ENCODE measurements at regions not wholly inside any gene's neighbourhood (a gene's known extent, or its start where the extent isn't known, plus 50 kb on each side); places are given as distances from the start of the nearest gene placed in this dataset.

GRCh38 chr10:78623578-78624215 is 445.1 kb upstream of the ZMIZ1 start:
- no peak for TF ChIP-seq POLR2AphosphoS5 (IDR thresholded peaks at IDR 0.05; ENCODE audit: low read depth, low read length)
- no peak for TF ChIP-seq REST (IDR thresholded peaks at IDR 0.05; ENCODE audit: insufficient read depth in 1 of 2, low read depth in 2 of 2, low read length in 2 of 2)
- no peak for TF ChIP-seq TAF1 (IDR thresholded peaks at IDR 0.05; ENCODE audit: borderline replicate concordance, insufficient read depth, low read length)
- TF ChIP-seq SIN3A (IDR thresholded peaks at IDR 0.05; ENCODE audit: borderline replicate concordance, insufficient read depth, low read length) = no peak
- no peak for TF ChIP-seq FOXP2 (optimal IDR thresholded peaks at IDR 0.05; ENCODE audit: borderline replicate concordance, extremely low read depth, extremely low read length, insufficient read depth)

GRCh38 chr10:78624791-78625190 is 444.0 kb upstream of the ZMIZ1 start:
- TF ChIP-seq POLR2AphosphoS5 (IDR thresholded peaks at IDR 0.05; ENCODE audit: low read depth, low read length) (no peak), REST (IDR thresholded peaks at IDR 0.05; ENCODE audit: insufficient read depth in 1 of 2, low read depth in 2 of 2, low read length in 2 of 2) (no peak), SIN3A (IDR thresholded peaks at IDR 0.05; ENCODE audit: borderline replicate concordance, insufficient read depth, low read length) (no peak), FOXP2 (optimal IDR thresholded peaks at IDR 0.05; ENCODE audit: borderline replicate concordance, extremely low read depth, extremely low read length, insufficient read depth) (no peak), TAF1 (IDR thresholded peaks at IDR 0.05; ENCODE audit: borderline replicate concordance, insufficient read depth, low read length) (no peak)

- TF ChIP-seq REST (IDR thresholded peaks at IDR 0.05; ENCODE audit: insufficient read depth in 1 of 2, low read depth in 2 of 2, low read length in 2 of 2) = no peak
Measured at GRCh38 chr10:78626471-78626870, 442.3 kb upstream of the ZMIZ1 start.

GRCh38 chr10:78627254-78627795 is 441.4 kb upstream of the ZMIZ1 start:
- no peak for TF ChIP-seq FOXP2 (optimal IDR thresholded peaks at IDR 0.05; ENCODE audit: borderline replicate concordance, extremely low read depth, extremely low read length, insufficient read depth)
- TF ChIP-seq REST (IDR thresholded peaks at IDR 0.05; ENCODE audit: insufficient read depth in 1 of 2, low read depth in 2 of 2, low read length in 2 of 2) = no peak
- TF ChIP-seq TAF1 (IDR thresholded peaks at IDR 0.05; ENCODE audit: borderline replicate concordance, insufficient read depth, low read length) = no peak
- no peak for TF ChIP-seq SIN3A (IDR thresholded peaks at IDR 0.05; ENCODE audit: borderline replicate concordance, insufficient read depth, low read length)
- TF ChIP-seq POLR2AphosphoS5 (IDR thresholded peaks at IDR 0.05; ENCODE audit: low read depth, low read length) = no peak

- TF ChIP-seq TAF1 (IDR thresholded peaks at IDR 0.05; ENCODE audit: borderline replicate concordance, insufficient read depth, low read length) = no peak
- TF ChIP-seq FOXP2 (optimal IDR thresholded peaks at IDR 0.05; ENCODE audit: borderline replicate concordance, extremely low read depth, extremely low read length, insufficient read depth) = no peak
- TF ChIP-seq REST (IDR thresholded peaks at IDR 0.05; ENCODE audit: insufficient read depth in 1 of 2, low read depth in 2 of 2, low read length in 2 of 2) = no peak
- no peak for TF ChIP-seq SIN3A (IDR thresholded peaks at IDR 0.05; ENCODE audit: borderline replicate concordance, insufficient read depth, low read length)
- TF ChIP-seq POLR2AphosphoS5 (IDR thresholded peaks at IDR 0.05; ENCODE audit: low read depth, low read length) = no peak
Measured at GRCh38 chr10:78628976-78629375, 439.8 kb upstream of the ZMIZ1 start.
